HG02623 (cell line): ENCODE measurements at regions not wholly inside any gene's neighbourhood (a gene's known extent, or its start where the extent isn't known, plus 50 kb on each side); places are given as distances from the start of the nearest gene placed in this dataset.

Experiments
- ATAC-seq: cut with Tn5 transposase; IDR thresholded peaks from one replicate; pipeline ENCODE4 v1.9.1; 2021; ENCODE audit warnings: moderate library complexity; ENCODE audit not compliant: unreplicated experiment

GRCh38 chr12:82174936-82175335, 183.3 kb downstream of the CCDC59 start:
- no peak for ATAC-seq

- no peak for ATAC-seq
Measured at GRCh38 chr12:82174383-82174782, 183.8 kb downstream of the CCDC59 start.

- no peak for ATAC-seq
Measured at GRCh38 chr12:82149045-82149444, 209.1 kb downstream of the CCDC59 start.

- ATAC-seq, result no peak
Measured at GRCh38 chr12:82146740-82147139, 211.4 kb downstream of the CCDC59 start.

- ATAC-seq, result no peak
Measured at GRCh38 chr12:82144505-82144904, 213.7 kb downstream of the CCDC59 start.

GRCh38 chr12:82132390-82132789, 225.8 kb downstream of the CCDC59 start:
- ATAC-seq, result no peak

- ATAC-seq, result no peak
Measured at GRCh38 chr12:82130762-82131161, 227.4 kb downstream of the CCDC59 start.

- no peak for ATAC-seq
Measured at GRCh38 chr12:82124711-82125380, 233.3 kb downstream of the CCDC59 start.

- ATAC-seq, result no peak
Measured at GRCh38 chr12:82121545-82121944, 236.6 kb downstream of the CCDC59 start.

- no peak for ATAC-seq
Measured at GRCh38 chr12:82120901-82121300, 237.3 kb downstream of the CCDC59 start.

- no peak for ATAC-seq
Measured at GRCh38 chr12:82109243-82109642, 248.9 kb downstream of the CCDC59 start.

GRCh38 chr12:82108615-82109014, 249.6 kb downstream of the CCDC59 start:
- ATAC-seq, result no peak

GRCh38 chr12:82099216-82099615, 259.0 kb downstream of the CCDC59 start:
- no peak for ATAC-seq

GRCh38 chr12:82097877-82098276, 260.3 kb downstream of the CCDC59 start:
- no peak for ATAC-seq

- no peak for ATAC-seq
Measured at GRCh38 chr12:82097438-82097837, 260.7 kb downstream of the CCDC59 start.

- ATAC-seq, result no peak
Measured at GRCh38 chr12:82090165-82090564, 268.0 kb downstream of the CCDC59 start.

- no peak for ATAC-seq
Measured at GRCh38 chr12:82089369-82090121, 268.6 kb downstream of the CCDC59 start.

GRCh38 chr12:82082501-82082900, 275.7 kb downstream of the CCDC59 start:
- ATAC-seq, result no peak

GRCh38 chr12:82069931-82070514, 288.2 kb downstream of the CCDC59 start:
- ATAC-seq, result no peak

- no peak for ATAC-seq
Measured at GRCh38 chr12:82058197-82058596, 299.0 kb upstream of the PPFIA2 start.

- ATAC-seq, result no peak
Measured at GRCh38 chr12:82057770-82058169, 298.6 kb upstream of the PPFIA2 start.

- ATAC-seq, result no peak
Measured at GRCh38 chr12:82055391-82055790, 296.2 kb upstream of the PPFIA2 start.
